ENCODE measurements at regions not wholly inside any gene's neighbourhood (a gene's known extent, or its start where the extent isn't known, plus 50 kb on each side); places are given as distances from the start of the nearest gene placed in this dataset.

GRCh38 chr5:160479220-160479619, 57.6 kb downstream of the PTTG1 start:
- H3K4me3 ChIP-seq (ENCODE audit: low read length): no peak overlapping the region
- H3K9me3 ChIP-seq (ENCODE audit: low read length): no peaks in the 10 kb centered on the region
- no peak overlapping the region for H2AFZ ChIP-seq (ENCODE audit: low read depth, low read length)
- H3K4me1 ChIP-seq (ENCODE audit: insufficient read depth, low read length): no peaks in the 10 kb centered on the region
- no peaks in the 10 kb centered on the region for H3K36me3 ChIP-seq (ENCODE audit: insufficient read depth, low read length)
- peaks cover 4% of the 10 kb centered on the region for H3K27me3 ChIP-seq (ENCODE audit: insufficient read depth, low read length)

GRCh38 chr5:160479926-160480325, 58.3 kb downstream of the PTTG1 start:
- Histone ChIP-seq H3K4me1 (ENCODE audit: insufficient read depth, low read length) (no peaks in the 10 kb centered on the region), H3K27me3 (ENCODE audit: insufficient read depth, low read length) (peaks cover 3% of the 10 kb centered on the region), H3K4me3 (ENCODE audit: low read length) (no peak overlapping the region), H3K36me3 (ENCODE audit: insufficient read depth, low read length) (no peaks in the 10 kb centered on the region), H2AFZ (ENCODE audit: low read depth, low read length) (no peak overlapping the region), H3K9me3 (ENCODE audit: low read length) (no peaks in the 10 kb centered on the region)

GRCh38 chr5:160480652-160481051, 59.0 kb downstream of the PTTG1 start:
- Histone ChIP-seq H3K27me3 (ENCODE audit: insufficient read depth, low read length) (no peaks in the 10 kb centered on the region), H2AFZ (ENCODE audit: low read depth, low read length) (no peak overlapping the region), H3K4me1 (ENCODE audit: insufficient read depth, low read length) (no peaks in the 10 kb centered on the region), H3K4me3 (ENCODE audit: low read length) (no peak overlapping the region), H3K36me3 (ENCODE audit: insufficient read depth, low read length) (no peaks in the 10 kb centered on the region), H3K9me3 (ENCODE audit: low read length) (no peaks in the 10 kb centered on the region)

- Histone ChIP-seq H3K4me1 (ENCODE audit: insufficient read depth, low read length) (no peaks in the 10 kb centered on the region), H3K9me3 (ENCODE audit: low read length) (no peaks in the 10 kb centered on the region), H3K4me3 (ENCODE audit: low read length) (no peak overlapping the region), H2AFZ (ENCODE audit: low read depth, low read length) (no peak overlapping the region), H3K27me3 (ENCODE audit: insufficient read depth, low read length) (no peaks in the 10 kb centered on the region), H3K36me3 (ENCODE audit: insufficient read depth, low read length) (no peaks in the 10 kb centered on the region)
Measured at GRCh38 chr5:160484678-160485077, 63.0 kb downstream of the PTTG1 start.

- Histone ChIP-seq H3K4me3 (ENCODE audit: low read length) (no peak overlapping the region), H3K9me3 (ENCODE audit: low read length) (no peaks in the 10 kb centered on the region), H3K4me1 (ENCODE audit: insufficient read depth, low read length) (no peaks in the 10 kb centered on the region), H3K27me3 (ENCODE audit: insufficient read depth, low read length) (no peaks in the 10 kb centered on the region), H3K36me3 (ENCODE audit: insufficient read depth, low read length) (no peaks in the 10 kb centered on the region), H2AFZ (ENCODE audit: low read depth, low read length) (no peak overlapping the region)
Measured at GRCh38 chr5:160485364-160485969, 63.8 kb downstream of the PTTG1 start.

GRCh38 chr5:160486573-160486972, 64.9 kb downstream of the PTTG1 start:
- Histone ChIP-seq H3K36me3 (ENCODE audit: insufficient read depth, low read length) (no peaks in the 10 kb centered on the region), H3K4me3 (ENCODE audit: low read length) (no peak overlapping the region), H3K27me3 (ENCODE audit: insufficient read depth, low read length) (peaks cover 2% of the 10 kb centered on the region), H3K9me3 (ENCODE audit: low read length) (no peaks in the 10 kb centered on the region), H2AFZ (ENCODE audit: low read depth, low read length) (no peak overlapping the region), H3K4me1 (ENCODE audit: insufficient read depth, low read length) (no peaks in the 10 kb centered on the region)

GRCh38 chr5:160488394-160489325, 67.0 kb downstream of the PTTG1 start:
- Histone ChIP-seq H3K4me3 (ENCODE audit: low read length) (no peak overlapping the region), H3K4me1 (ENCODE audit: insufficient read depth, low read length) (no peaks in the 10 kb centered on the region), H3K9me3 (ENCODE audit: low read length) (no peaks in the 10 kb centered on the region), H3K36me3 (ENCODE audit: insufficient read depth, low read length) (no peaks in the 10 kb centered on the region), H2AFZ (ENCODE audit: low read depth, low read length) (no peak overlapping the region), H3K27me3 (ENCODE audit: insufficient read depth, low read length) (peaks cover 2% of the 10 kb centered on the region)

- Histone ChIP-seq H3K27me3 (ENCODE audit: insufficient read depth, low read length) (peaks cover 2% of the 10 kb centered on the region), H3K4me3 (ENCODE audit: low read length) (no peak overlapping the region), H3K36me3 (ENCODE audit: insufficient read depth, low read length) (no peaks in the 10 kb centered on the region), H2AFZ (ENCODE audit: low read depth, low read length) (no peak overlapping the region), H3K4me1 (ENCODE audit: insufficient read depth, low read length) (no peaks in the 10 kb centered on the region), H3K9me3 (ENCODE audit: low read length) (no peaks in the 10 kb centered on the region)
Measured at GRCh38 chr5:160491438-160491837, 69.8 kb downstream of the PTTG1 start.

- H3K27me3 ChIP-seq (ENCODE audit: insufficient read depth, low read length): peaks cover 2% of the 10 kb centered on the region
- no peaks in the 10 kb centered on the region for H3K9me3 ChIP-seq (ENCODE audit: low read length)
- H3K4me3 ChIP-seq (ENCODE audit: low read length): no peak overlapping the region
- no peaks in the 10 kb centered on the region for H3K4me1 ChIP-seq (ENCODE audit: insufficient read depth, low read length)
- no peak overlapping the region for H2AFZ ChIP-seq (ENCODE audit: low read depth, low read length)
- no peaks in the 10 kb centered on the region for H3K36me3 ChIP-seq (ENCODE audit: insufficient read depth, low read length)
Measured at GRCh38 chr5:160492565-160492964, 70.9 kb downstream of the PTTG1 start.

GRCh38 chr5:160493806-160494338, 72.2 kb downstream of the PTTG1 start:
- no peaks in the 10 kb centered on the region for H3K9me3 ChIP-seq (ENCODE audit: low read length)
- no peaks in the 10 kb centered on the region for H3K4me1 ChIP-seq (ENCODE audit: insufficient read depth, low read length)
- H3K36me3 ChIP-seq (ENCODE audit: insufficient read depth, low read length): no peaks in the 10 kb centered on the region
- H2AFZ ChIP-seq (ENCODE audit: low read depth, low read length): no peak overlapping the region
- H3K27me3 ChIP-seq (ENCODE audit: insufficient read depth, low read length): peaks cover 2% of the 10 kb centered on the region
- no peak overlapping the region for H3K4me3 ChIP-seq (ENCODE audit: low read length)

GRCh38 chr5:160494451-160494850, 72.8 kb downstream of the PTTG1 start:
- no peak overlapping the region for H3K4me3 ChIP-seq (ENCODE audit: low read length)
- peaks cover 2% of the 10 kb centered on the region for H3K27me3 ChIP-seq (ENCODE audit: insufficient read depth, low read length)
- no peaks in the 10 kb centered on the region for H3K4me1 ChIP-seq (ENCODE audit: insufficient read depth, low read length)

GRCh38 chr5:160496334-160496733, 74.7 kb downstream of the PTTG1 start:
- Histone ChIP-seq H3K36me3 (ENCODE audit: insufficient read depth, low read length) (no peaks in the 10 kb centered on the region), H3K4me3 (ENCODE audit: low read length) (no peak overlapping the region), H2AFZ (ENCODE audit: low read depth, low read length) (no peak overlapping the region), H3K4me1 (ENCODE audit: insufficient read depth, low read length) (no peaks in the 10 kb centered on the region), H3K9me3 (ENCODE audit: low read length) (no peaks in the 10 kb centered on the region), H3K27me3 (ENCODE audit: insufficient read depth, low read length) (peaks cover 2% of the 10 kb centered on the region)

More at GRCh38 chr5:160494451-160494850, 72.8 kb downstream of the PTTG1 start:
- H2AFZ ChIP-seq (ENCODE audit: low read depth, low read length): no peak overlapping the region
- no peaks in the 10 kb centered on the region for H3K36me3 ChIP-seq (ENCODE audit: insufficient read depth, low read length)
- H3K9me3 ChIP-seq (ENCODE audit: low read length): no peaks in the 10 kb centered on the region

- H3K27me3 ChIP-seq (ENCODE audit: insufficient read depth, low read length): no peaks in the 10 kb centered on the region
Measured at GRCh38 chr5:160496784-160497183, 75.1 kb downstream of the PTTG1 start.

More at GRCh38 chr5:160496784-160497183, 75.1 kb downstream of the PTTG1 start:
- no peak overlapping the region for H2AFZ ChIP-seq (ENCODE audit: low read depth, low read length)
- H3K9me3 ChIP-seq (ENCODE audit: low read length): no peaks in the 10 kb centered on the region
- no peaks in the 10 kb centered on the region for H3K36me3 ChIP-seq (ENCODE audit: insufficient read depth, low read length)
- H3K4me3 ChIP-seq (ENCODE audit: low read length): no peak overlapping the region
- no peaks in the 10 kb centered on the region for H3K4me1 ChIP-seq (ENCODE audit: insufficient read depth, low read length)

Measured in neuron (in vitro differentiated cells).